Bronchial epithelial cell (primary cell): ENCODE measurements at regions not wholly inside any gene's neighbourhood (a gene's known extent, or its start where the extent isn't known, plus 50 kb on each side); places are given as distances from the start of the nearest gene placed in this dataset.

ENCODE experiments used
- DNase-seq: peaks from one replicate; pipeline ENCODE4 v3.0.0-alpha.2; 2010; ENCODE audit warnings: low read depth
- FAIRE-seq: peaks from 2 replicates; lab custom pipeline; 2011; peaks lifted over from hg19 to GRCh38; lab: Jason Lieb, UNC
- H3K27me3 ChIP-seq: 2 replicates; pipeline ENCODE4 v1.5.1; 2011; ENCODE audit warnings: low read length; ENCODE audit not compliant: control insufficient read depth, insufficient read depth
- H3K36me3 ChIP-seq: 2 replicates; pipeline ENCODE4 v1.5.1; 2011; ENCODE audit warnings: low read length; ENCODE audit not compliant: control insufficient read depth, insufficient read depth
- H3K4me3 ChIP-seq: 2 replicates; pipeline ENCODE4 v1.5.1; 2011; ENCODE audit warnings: mild to moderate bottlenecking, low read depth, low read length, control low read depth
- TF ChIP-seq, protein P1 (sequence below): IDR thresholded peaks from 2 replicates; pipeline ENCODE4 v1.5.1; 2011; ENCODE audit warnings: mild to moderate bottlenecking, moderate library complexity, low read length, control low read depth, inconsistent platforms; ENCODE audit not compliant: insufficient read depth, severe bottlenecking

DNA sequence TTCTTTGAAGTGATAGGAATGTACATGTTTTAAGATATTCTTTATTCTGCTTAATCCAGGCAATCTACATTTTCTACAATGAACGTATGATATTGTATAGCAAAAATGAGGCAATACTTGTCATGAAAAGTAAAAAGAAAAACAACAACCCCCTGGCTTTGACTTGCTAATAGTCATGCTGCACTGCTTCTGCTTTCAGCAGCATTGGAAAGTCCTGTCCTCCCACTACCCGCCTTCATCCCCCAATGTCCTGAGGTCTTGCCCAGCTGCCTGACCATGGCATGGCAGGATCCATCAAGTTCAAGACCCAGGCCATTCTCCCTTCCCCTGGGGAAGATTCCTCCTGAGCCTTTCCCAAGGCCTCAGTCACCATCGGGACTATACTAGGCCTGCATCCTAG lies 156.5 kb downstream of the SH3BGRL2 start:
- Histone ChIP-seq H3K36me3 (no peaks in the 10 kb centered on the region), H3K4me3 (no peak overlapping the region), H3K27me3 (no peaks in the 10 kb centered on the region)
- no peak for DNase-seq
- TF ChIP-seq, protein P1, sequence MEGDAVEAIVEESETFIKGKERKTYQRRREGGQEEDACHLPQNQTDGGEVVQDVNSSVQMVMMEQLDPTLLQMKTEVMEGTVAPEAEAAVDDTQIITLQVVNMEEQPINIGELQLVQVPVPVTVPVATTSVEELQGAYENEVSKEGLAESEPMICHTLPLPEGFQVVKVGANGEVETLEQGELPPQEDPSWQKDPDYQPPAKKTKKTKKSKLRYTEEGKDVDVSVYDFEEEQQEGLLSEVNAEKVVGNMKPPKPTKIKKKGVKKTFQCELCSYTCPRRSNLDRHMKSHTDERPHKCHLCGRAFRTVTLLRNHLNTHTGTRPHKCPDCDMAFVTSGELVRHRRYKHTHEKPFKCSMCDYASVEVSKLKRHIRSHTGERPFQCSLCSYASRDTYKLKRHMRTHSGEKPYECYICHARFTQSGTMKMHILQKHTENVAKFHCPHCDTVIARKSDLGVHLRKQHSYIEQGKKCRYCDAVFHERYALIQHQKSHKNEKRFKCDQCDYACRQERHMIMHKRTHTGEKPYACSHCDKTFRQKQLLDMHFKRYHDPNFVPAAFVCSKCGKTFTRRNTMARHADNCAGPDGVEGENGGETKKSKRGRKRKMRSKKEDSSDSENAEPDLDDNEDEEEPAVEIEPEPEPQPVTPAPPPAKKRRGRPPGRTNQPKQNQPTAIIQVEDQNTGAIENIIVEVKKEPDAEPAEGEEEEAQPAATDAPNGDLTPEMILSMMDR, result no peak
- no peak for FAIRE-seq

DNA sequence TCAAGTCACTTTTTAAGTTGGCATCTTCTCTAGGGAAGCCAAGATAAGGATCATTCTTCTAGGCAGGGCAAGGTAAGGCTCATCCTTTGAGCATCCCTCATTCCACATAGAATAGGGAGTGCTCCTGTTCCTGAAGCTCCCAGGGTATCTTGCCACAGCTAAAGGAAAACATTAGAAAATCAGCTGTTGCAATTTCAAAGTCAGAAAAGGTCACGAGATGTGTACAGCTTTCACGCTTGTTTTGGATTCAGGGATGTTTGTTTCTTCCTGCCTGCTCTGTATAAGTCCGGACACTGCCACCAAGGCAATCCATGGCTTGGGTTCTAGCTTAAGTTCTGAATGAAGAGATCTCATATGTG lies 153.2 kb downstream of the SH3BGRL2 start:
- DNase-seq, result no peak
- Histone ChIP-seq H3K36me3 (no peaks in the 10 kb centered on the region), H3K27me3 (no peaks in the 10 kb centered on the region), H3K4me3 (no peak overlapping the region)
- FAIRE-seq, result no peak
- TF ChIP-seq, protein P1, result no peak

DNA sequence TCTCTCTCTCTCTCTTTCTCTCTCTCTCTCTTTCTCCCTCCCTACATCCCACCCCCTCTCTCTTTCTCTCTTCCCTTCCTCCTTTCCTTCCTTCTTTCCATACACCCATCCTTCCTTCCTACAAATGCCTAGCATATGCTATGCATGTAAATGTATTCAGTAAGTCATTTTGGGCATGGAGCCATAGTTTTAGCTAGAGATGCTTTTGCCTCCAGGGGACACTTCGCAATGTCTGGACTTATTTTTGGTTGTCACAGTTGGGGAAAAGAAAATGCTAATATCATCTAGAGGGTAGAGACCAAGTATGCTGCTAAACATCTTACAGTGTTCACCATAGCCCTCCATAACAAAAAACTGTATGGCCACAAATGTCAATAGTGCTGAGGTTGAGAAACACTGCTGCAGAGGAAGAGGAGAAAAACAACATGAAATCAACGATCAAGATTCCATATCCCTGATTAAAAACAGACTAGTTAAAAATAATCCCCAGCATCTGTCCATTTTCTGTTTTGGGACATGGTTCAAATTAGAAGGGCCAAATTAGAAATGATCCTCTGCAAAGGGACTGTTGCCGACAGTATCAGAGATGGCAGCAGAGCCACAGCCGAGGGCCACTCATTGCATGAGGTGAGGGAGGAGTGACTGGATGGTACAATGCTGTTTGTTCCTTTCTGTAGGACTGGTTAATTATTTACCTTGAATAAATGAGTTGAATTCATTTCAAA lies 152.7 kb downstream of the SH3BGRL2 start:
- no peak for DNase-seq
- TF ChIP-seq, protein P1, result no peak
- Histone ChIP-seq H3K27me3 (no peaks in the 10 kb centered on the region), H3K4me3 (no peak overlapping the region), H3K36me3 (no peaks in the 10 kb centered on the region)
- FAIRE-seq, result no peak

DNA sequence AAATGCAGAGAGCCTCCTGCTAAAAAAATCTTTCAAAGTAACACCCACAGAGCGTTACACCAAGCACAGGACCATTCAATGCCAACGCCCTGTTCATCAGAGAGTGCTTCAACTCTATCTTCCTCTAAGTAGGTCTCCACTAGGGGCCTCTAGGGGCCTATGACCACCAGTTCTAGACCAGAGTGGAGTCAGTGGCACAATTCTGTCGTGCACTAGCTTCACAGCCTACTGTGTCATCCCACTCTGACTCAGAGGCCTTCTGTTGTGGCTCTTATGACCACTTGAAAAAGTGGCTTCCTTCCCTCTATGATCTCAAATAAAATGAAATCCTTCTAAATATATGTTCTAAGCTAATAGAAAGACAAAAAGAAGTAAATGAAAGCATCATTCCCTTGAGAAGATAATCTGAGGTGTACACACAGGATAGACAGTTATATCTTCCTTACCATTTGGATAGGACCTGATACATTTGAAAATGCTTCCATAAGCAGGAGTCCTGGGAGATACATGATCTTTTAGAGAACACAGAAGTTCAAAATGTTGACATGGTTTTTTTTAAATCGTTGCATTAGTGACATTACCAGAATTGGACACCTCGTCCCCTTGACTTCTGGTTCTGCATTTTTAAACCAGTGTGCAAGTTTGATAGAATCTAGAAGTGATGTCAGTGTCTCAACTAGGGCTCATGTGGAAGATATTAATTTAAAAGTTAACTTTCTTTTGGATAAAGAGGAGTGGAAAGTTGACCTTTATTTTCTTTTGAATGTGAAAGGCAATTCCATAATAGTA lies 151.9 kb downstream of the SH3BGRL2 start:
- FAIRE-seq, result no peak
- TF ChIP-seq, protein P1, result no peak
- no peak for DNase-seq

DNA sequence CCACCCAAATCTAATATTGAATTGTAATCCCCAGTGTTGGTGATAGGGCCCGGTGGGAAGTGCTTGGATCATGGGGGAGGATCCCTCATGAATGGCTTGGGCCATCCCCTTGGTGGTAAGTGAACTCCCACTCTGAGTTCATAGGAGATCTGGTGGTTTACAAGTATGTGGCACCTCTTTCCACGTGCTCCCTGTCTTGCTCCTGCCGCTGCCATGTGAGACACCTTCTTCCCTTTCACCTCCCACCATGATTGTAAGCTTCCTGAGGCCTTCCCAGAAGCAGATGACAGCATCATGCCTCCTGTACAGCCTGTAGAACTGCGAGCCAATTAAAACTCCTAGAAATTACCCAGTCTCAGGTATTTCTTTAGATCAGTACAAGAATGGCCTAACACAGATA lies 150.8 kb downstream of the SH3BGRL2 start:
- no peak overlapping the region for H3K4me3 ChIP-seq
- FAIRE-seq (no peak), DNase-seq (no peak)
- TF ChIP-seq, protein P1, result no peak
- no peaks in the 10 kb centered on the region for H3K27me3 ChIP-seq
- no peaks in the 10 kb centered on the region for H3K36me3 ChIP-seq

More for the DNA sequence above, 151.9 kb downstream of the SH3BGRL2 start:
- Histone ChIP-seq H3K4me3 (no peak overlapping the region), H3K36me3 (no peaks in the 10 kb centered on the region), H3K27me3 (no peaks in the 10 kb centered on the region)
